Lower lobe of right lung (tissue), 2 donors: ENCODE measurements at regions not wholly inside any gene's neighbourhood (a gene's known extent, or its start where the extent isn't known, plus 50 kb on each side); places are given as distances from the start of the nearest gene placed in this dataset.

Source experiments
- ATAC-seq, 2 donors: fragments of 200-7000 bp; cut with Tn5 transposase; one replicate each; pipeline ENCODE4 v1.9.1; 2020 to 2022; ENCODE audit warnings: mild to moderate bottlenecking in 2 of 2, moderate library complexity in 2 of 2
- DNase-seq: peaks from one replicate; pipeline ENCODE4 v3.0.0-alpha.2; 2020
- H3K27ac ChIP-seq: fragments of 200-600 bp; one replicate; pipeline ENCODE4 v1.8.0; 2022
- H3K27me3 ChIP-seq: fragments of 200-600 bp; one replicate; pipeline ENCODE4 v1.8.0; 2022; ENCODE audit warnings: low read depth
- H3K36me3 ChIP-seq: fragments of 200-600 bp; one replicate; pipeline ENCODE4 v1.8.0; 2022; ENCODE audit warnings: mild to moderate bottlenecking
- H3K4me1 ChIP-seq: fragments of 200-600 bp; one replicate; pipeline ENCODE4 v1.8.0; 2022
- H3K4me3 ChIP-seq: fragments of 200-600 bp; one replicate; pipeline ENCODE4 v1.8.0; 2022; ENCODE audit warnings: mild to moderate bottlenecking
- H3K9me3 ChIP-seq: fragments of 200-600 bp; one replicate; pipeline ENCODE4 v1.8.0; 2022
- intact Hi-C: fragments of 100-400 bp; cut with DNase I; formaldehyde crosslinking; loops from one replicate; pipeline ENCODE4 v1.11.0; 2022
- TF ChIP-seq, protein P1 (sequence below): fragments of 200-600 bp; IDR thresholded peaks from one replicate; pipeline ENCODE4 v1.8.0; 2022; ENCODE audit warnings: antibody characterized with exemption, mild to moderate bottlenecking
- donor health status: DM: no; HTN: yes; CAD: no; lungs with severe emphysema.

DNA sequence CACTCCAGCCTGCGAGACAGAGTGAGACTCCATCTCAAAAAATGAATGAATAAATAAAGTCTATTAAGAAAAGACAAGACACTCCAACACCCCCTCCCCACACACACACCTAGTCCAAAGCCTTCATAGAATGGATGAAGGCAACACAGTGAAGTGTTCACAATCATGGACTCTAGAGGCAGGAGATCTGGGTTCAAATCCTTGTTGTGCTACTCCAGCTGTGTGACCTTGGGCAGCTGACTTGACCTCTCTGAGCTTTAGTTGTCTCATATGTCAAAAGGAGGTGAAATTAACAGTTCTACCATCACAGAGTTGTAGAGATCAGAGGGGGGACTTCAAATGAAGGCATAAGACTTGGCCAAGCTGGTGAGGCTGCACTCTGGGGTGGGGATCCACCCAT, 95.8 kb upstream of the MAP1LC3B2 start:
- Histone ChIP-seq H3K36me3 (no peaks in the 10 kb centered on the region), H3K4me3 (no peak overlapping the region), H3K27ac (no peak overlapping the region), H3K9me3 (no peaks in the 10 kb centered on the region), H3K27me3 (no peaks in the 10 kb centered on the region), H3K4me1 (no peaks in the 10 kb centered on the region)
- intact Hi-C loops, result no loop called here
- TF ChIP-seq, protein P1, sequence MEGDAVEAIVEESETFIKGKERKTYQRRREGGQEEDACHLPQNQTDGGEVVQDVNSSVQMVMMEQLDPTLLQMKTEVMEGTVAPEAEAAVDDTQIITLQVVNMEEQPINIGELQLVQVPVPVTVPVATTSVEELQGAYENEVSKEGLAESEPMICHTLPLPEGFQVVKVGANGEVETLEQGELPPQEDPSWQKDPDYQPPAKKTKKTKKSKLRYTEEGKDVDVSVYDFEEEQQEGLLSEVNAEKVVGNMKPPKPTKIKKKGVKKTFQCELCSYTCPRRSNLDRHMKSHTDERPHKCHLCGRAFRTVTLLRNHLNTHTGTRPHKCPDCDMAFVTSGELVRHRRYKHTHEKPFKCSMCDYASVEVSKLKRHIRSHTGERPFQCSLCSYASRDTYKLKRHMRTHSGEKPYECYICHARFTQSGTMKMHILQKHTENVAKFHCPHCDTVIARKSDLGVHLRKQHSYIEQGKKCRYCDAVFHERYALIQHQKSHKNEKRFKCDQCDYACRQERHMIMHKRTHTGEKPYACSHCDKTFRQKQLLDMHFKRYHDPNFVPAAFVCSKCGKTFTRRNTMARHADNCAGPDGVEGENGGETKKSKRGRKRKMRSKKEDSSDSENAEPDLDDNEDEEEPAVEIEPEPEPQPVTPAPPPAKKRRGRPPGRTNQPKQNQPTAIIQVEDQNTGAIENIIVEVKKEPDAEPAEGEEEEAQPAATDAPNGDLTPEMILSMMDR, result no peak
- no peak for ATAC-seq
- DNase-seq, result no peak

DNA sequence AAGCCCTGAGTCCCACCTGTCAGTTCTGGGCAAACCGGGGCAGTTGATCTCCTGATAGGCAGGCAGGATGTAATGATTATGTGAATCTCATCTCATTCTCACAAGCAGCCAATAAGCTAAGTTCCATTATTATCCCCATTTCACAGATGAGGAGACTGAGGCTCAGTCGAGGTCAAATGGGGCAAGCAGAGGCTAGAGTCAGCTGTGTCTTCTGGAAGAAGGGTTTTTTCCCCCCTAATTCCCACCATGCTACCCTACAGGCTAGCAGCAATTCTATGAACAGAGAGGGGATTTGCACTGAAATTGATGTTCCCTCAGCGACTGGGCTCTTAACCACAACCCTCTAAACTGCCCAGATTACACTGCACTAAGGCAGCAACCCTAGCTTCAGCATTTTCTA, 93.8 kb upstream of the MAP1LC3B2 start:
- no peaks in the 10 kb centered on the region for H3K9me3 ChIP-seq
- no peak for DNase-seq

DNA sequence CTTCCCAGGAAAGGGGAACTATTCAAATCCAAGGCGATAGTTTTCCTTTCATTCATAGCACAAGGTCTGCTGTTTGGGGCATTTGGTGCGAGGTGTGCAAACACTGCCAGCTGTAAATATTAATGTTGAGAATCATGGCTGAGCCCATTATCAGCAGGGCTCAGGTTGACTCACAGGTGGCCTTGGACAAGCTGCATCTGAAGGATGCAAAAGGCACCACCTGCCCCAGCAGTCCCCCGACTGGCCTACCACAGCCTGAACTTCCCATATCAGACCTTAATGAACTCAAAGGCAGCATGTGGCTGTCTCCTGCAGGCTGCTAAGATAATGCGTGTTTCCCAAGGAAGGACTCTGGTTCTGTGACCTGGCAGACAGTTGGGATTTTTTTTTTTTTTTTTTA, 93.3 kb upstream of the MAP1LC3B2 start:
- Histone ChIP-seq H3K4me1 (no peaks in the 10 kb centered on the region), H3K4me3 (no peak overlapping the region), H3K9me3 (no peaks in the 10 kb centered on the region), H3K27ac (no peak overlapping the region), H3K27me3 (no peaks in the 10 kb centered on the region), H3K36me3 (no peaks in the 10 kb centered on the region)
- TF ChIP-seq, protein P1, result no peak
- DNase-seq (no peak), ATAC-seq (no peak)
- intact Hi-C loops, result no loop called here

More for the DNA sequence above, 93.8 kb upstream of the MAP1LC3B2 start:
- Histone ChIP-seq H3K4me1 (no peaks in the 10 kb centered on the region), H3K27ac (no peak overlapping the region), H3K4me3 (no peak overlapping the region), H3K27me3 (no peaks in the 10 kb centered on the region), H3K36me3 (no peaks in the 10 kb centered on the region)
- intact Hi-C loops, result no loop called here
- TF ChIP-seq, protein P1, result no peak
- no peak for ATAC-seq

DNA sequence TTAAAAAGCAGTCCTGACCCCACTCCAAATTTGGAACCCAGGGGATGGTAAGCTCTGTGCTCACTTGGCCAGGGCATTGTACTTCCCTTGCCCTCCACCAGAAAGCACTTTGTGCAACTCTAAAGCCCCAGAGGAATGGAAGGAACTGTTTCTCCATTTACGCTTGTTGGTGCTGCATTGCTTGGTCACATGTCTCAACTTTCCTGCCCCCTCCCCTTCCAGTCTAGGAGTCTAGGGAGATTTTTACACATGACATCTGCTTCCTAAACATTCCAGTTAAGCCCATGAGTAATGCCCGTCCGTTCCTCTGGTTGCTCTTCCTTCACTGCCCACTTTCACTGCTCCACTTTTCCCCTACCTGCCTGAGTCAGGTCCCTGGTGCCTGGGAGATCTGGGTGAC, 92.6 kb upstream of the MAP1LC3B2 start:
- intact Hi-C loops, result no loop called here
- no peak for DNase-seq

DNA sequence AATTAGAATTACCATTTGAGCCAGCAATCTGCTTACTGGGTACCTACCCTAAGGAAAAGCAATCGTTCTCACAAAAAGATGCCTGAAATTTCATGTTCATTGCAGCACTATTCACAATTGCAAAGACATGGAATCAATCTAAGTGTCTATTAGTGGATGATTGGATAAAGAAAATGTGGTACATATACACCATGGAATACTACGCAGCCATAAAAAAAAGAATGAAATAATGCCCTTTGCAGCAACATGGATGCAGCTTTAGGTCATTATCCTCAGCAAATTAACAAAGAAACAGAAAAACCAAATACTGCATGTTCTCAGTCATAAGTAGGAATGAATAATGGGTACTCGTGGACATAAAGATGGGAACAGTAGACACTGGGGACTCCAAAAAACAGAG, 89.8 kb upstream of the MAP1LC3B2 start:
- no peaks in the 10 kb centered on the region for H3K36me3 ChIP-seq
- H3K4me1 ChIP-seq, result no peaks in the 10 kb centered on the region
- no peak overlapping the region for H3K4me3 ChIP-seq
- intact Hi-C loops, result no loop called here
- DNase-seq (no peak), ATAC-seq (no peak)
- H3K27me3 ChIP-seq, result no peaks in the 10 kb centered on the region
- TF ChIP-seq, protein P1, result no peak
- no peak overlapping the region for H3K27ac ChIP-seq
- H3K9me3 ChIP-seq, result no peaks in the 10 kb centered on the region

More for the DNA sequence above, 92.6 kb upstream of the MAP1LC3B2 start:
- no peak for ATAC-seq
- Histone ChIP-seq H3K4me3 (no peak overlapping the region), H3K9me3 (no peaks in the 10 kb centered on the region), H3K27me3 (no peaks in the 10 kb centered on the region), H3K36me3 (no peaks in the 10 kb centered on the region), H3K27ac (no peak overlapping the region), H3K4me1 (no peaks in the 10 kb centered on the region)
- TF ChIP-seq, protein P1, result no peak

DNA sequence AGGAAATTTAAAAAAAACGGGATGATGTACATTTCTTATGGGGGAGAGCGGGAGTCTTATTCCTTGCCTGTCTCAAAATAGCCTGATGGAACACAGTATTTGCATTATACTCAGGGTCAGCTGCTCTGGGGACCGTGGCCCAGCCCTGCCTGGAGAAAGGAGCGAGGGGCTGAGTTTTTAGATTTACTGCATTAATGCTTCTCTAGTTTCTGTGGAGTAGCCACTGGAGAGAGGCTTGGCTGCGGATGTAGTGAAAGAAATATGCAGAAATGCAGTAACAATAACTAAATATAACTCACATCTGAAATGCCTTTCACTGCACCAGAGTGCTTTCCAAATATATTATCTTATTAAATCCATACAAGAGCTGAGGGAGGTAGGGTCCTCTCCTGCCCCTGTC, 87.6 kb upstream of the MAP1LC3B2 start:
- no peak for DNase-seq
- no peaks in the 10 kb centered on the region for H3K36me3 ChIP-seq
- TF ChIP-seq, protein P1, result no peak

More for the DNA sequence above, 87.6 kb upstream of the MAP1LC3B2 start:
- H3K4me3 ChIP-seq, result no peak overlapping the region
- no peak for ATAC-seq
- peaks cover 3% of the 10 kb centered on the region for H3K9me3 ChIP-seq
- H3K27me3 ChIP-seq, result no peaks in the 10 kb centered on the region
- H3K4me1 ChIP-seq, result no peaks in the 10 kb centered on the region
- no peak overlapping the region for H3K27ac ChIP-seq
- intact Hi-C loops, result no loop called here
